Vagina (tissue), 2 donors: ENCODE measurements at regions not wholly inside any gene's neighbourhood (a gene's known extent, or its start where the extent isn't known, plus 50 kb on each side); places are given as distances from the start of the nearest gene placed in this dataset.
A peak's percentile ranks its signal among the peaks of the same experiment; 100 is the strongest.
"Not testable (repeated sequence)": the region's sequence is repeated elsewhere in the genome, so short reads cannot be mapped to it uniquely, and the experiment has no call there.

ENCODE experiments used
- DNase-seq, 2 donors: peaks; one replicate each; pipeline ENCODE4 v3.0.0-alpha.2; 2017; ENCODE audit errors: extremely low spot score in 2 of 2
- H3K27ac ChIP-seq: fragments of 200-600 bp; sonication (generic); one replicate; pipeline ENCODE4 v1.5.1; 2019
- H3K27me3 ChIP-seq: fragments of 200-600 bp; sonication (generic); one replicate; pipeline ENCODE4 v1.5.1; 2019
- H3K36me3 ChIP-seq, 2 donors: fragments of 200-600 bp; sonication (generic); one replicate each; pipeline ENCODE4 v1.5.1; 2017 to 2019
- H3K4me1 ChIP-seq: fragments of 200-600 bp; sonication (generic); one replicate; pipeline ENCODE4 v1.5.1; 2019
- H3K4me3 ChIP-seq, 2 donors: fragments of 200-600 bp; sonication (generic); 1 replicate in 1 of 2; 2 replicates in 1 of 2; pipeline ENCODE4 v1.5.1; 2016 to 2019
- H3K9me3 ChIP-seq: fragments of 200-600 bp; sonication (generic); one replicate; pipeline ENCODE4 v1.5.1; 2019
- POLR2A ChIP-seq, 2 donors: fragments of 450-650 bp; IDR thresholded peaks; one replicate each; pipeline ENCODE4 v1.6.1; 2017; ENCODE audit warnings: antibody characterized with exemption in 2 of 2, mild to moderate bottlenecking in 2 of 2, moderate library complexity in 2 of 2
- POLR2AphosphoS5 ChIP-seq, 2 donors: sonication (generic); formaldehyde crosslinking; IDR thresholded peaks; one replicate each; pipeline ENCODE4 v1.9.0; 2017; ENCODE audit warnings: antibody characterized with exemption in 2 of 2, mild to moderate bottlenecking in 2 of 2, low read depth in 1 of 2; ENCODE audit not compliant: insufficient read depth in 1 of 2
- intact Hi-C: fragments of 100-400 bp; cut with DNase I; formaldehyde crosslinking; loops from one replicate; pipeline ENCODE4 v1.15.1; 2023
- TF ChIP-seq, protein P1 (sequence below), 3 experiments: fragments of 450-650 bp in 2 of 3; fragments of 200-600 bp in 1 of 3; sonication (generic) in 1 of 3; IDR thresholded peaks; one replicate each; pipeline ENCODE4 v1.5.1; 2017 to 2019; ENCODE audit warnings: antibody characterized with exemption in 3 of 3, mild to moderate bottlenecking in 2 of 3, moderate library complexity in 2 of 3

DNA sequence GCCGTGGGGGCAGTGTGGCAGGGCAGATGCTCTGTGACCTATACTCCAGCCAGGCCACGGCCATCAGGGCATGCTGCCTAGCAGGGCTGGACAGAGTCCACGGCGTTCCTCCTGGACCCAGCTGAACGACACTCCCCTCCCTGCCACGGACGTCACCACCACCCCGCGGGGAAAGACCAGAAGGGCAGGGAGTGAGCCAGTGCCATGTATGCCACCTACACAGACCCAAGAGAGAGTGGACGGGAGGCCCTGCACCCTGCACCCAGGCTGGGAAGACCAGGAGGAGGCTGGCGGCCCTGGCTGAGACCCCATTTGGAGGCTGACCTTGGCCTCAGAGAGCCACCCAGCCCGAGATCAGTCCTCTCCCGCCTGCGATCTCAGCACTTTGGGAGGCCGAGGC is 101.9 kb downstream of the FAM53A start:
- no peak overlapping the region for H3K4me3 ChIP-seq
- no peaks in the 10 kb centered on the region for H3K27me3 ChIP-seq
- peaks cover 26% of the 10 kb centered on the region for H3K4me1 ChIP-seq
- no peak overlapping the region for H3K27ac ChIP-seq
- no peaks in the 10 kb centered on the region for H3K36me3 ChIP-seq
- no peak for DNase-seq
- intact Hi-C loops: no loop called here
- TF ChIP-seq POLR2AphosphoS5 (IDR thresholded peaks at IDR 0.05; ENCODE audit: insufficient read depth in 1 of 2, low read depth in 1 of 2) (no peak), POLR2A (IDR thresholded peaks at IDR 0.05) (no peak)
- TF ChIP-seq, protein P1, sequence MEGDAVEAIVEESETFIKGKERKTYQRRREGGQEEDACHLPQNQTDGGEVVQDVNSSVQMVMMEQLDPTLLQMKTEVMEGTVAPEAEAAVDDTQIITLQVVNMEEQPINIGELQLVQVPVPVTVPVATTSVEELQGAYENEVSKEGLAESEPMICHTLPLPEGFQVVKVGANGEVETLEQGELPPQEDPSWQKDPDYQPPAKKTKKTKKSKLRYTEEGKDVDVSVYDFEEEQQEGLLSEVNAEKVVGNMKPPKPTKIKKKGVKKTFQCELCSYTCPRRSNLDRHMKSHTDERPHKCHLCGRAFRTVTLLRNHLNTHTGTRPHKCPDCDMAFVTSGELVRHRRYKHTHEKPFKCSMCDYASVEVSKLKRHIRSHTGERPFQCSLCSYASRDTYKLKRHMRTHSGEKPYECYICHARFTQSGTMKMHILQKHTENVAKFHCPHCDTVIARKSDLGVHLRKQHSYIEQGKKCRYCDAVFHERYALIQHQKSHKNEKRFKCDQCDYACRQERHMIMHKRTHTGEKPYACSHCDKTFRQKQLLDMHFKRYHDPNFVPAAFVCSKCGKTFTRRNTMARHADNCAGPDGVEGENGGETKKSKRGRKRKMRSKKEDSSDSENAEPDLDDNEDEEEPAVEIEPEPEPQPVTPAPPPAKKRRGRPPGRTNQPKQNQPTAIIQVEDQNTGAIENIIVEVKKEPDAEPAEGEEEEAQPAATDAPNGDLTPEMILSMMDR (IDR thresholded peaks at IDR 0.05): no peak
- no peaks in the 10 kb centered on the region for H3K9me3 ChIP-seq

DNA sequence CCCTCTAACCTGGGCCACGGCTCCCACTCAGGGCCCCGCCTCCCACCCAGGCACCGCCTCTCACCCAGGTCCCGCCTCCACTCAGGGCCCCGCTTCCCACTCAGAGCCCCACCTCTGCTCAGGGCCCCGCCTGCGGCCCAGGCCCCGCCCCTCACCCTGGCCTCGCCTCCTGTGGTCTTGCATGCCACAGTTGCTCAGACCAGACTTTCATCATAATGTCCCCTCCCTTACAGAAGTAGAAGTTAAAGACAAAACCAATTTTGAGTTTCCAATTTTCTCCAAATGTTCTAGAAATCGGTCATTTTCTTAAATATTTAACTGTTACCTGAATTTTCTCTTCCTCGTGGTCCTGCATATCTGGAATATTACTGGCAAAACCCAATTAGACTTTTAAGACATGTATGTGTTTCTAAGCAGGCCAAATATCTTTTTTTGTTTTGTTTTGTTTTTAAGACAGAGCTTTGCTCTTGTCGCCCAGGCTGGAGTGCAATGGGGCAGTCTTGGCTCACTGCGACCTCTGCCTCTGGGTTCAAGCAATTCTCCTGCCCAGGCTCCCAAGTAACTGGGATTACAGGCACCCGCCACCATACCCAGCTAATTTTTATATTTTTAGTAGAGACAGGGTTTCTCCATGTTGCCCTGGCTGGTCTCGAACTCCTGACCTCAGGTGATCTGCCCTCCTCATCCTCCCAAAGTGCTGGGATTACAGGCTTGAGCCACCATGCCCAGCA is 102.8 kb downstream of the FAM53A start:
- H3K27ac ChIP-seq, H3K4me3 ChIP-seq, H3K9me3 ChIP-seq, H3K36me3 ChIP-seq, H3K27me3 ChIP-seq, intact Hi-C loops: not testable (repeated sequence)
- peaks cover 26% of the 10 kb centered on the region for H3K4me1 ChIP-seq
- peak in 1 of 2 donors; percentile 93 for DNase-seq

DNA sequence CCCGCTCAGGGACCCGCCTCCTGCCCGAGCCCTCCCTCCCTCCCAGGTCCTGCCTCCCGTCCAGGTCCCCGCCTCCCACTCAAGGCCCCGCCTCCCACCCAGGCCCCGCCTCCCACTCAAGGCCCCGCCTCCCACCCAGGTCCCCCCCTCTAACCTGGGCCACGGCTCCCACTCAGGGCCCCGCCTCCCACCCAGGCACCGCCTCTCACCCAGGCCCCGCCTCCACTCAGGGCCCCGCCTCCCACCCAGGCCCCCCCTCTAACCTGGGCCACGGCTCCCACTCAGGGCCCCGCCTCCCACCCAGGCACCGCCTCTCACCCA is 103.5 kb downstream of the FAM53A start:
- peak overlapping the region; percentile 65 for H3K27ac ChIP-seq
- H3K9me3 ChIP-seq, intact Hi-C loops, H3K27me3 ChIP-seq, DNase-seq, H3K36me3 ChIP-seq: not testable (repeated sequence)
- H3K4me1 ChIP-seq: peaks cover 26% of the 10 kb centered on the region
- peak overlapping the region in 1 of 2 donors; percentile 63 for H3K4me3 ChIP-seq

DNA sequence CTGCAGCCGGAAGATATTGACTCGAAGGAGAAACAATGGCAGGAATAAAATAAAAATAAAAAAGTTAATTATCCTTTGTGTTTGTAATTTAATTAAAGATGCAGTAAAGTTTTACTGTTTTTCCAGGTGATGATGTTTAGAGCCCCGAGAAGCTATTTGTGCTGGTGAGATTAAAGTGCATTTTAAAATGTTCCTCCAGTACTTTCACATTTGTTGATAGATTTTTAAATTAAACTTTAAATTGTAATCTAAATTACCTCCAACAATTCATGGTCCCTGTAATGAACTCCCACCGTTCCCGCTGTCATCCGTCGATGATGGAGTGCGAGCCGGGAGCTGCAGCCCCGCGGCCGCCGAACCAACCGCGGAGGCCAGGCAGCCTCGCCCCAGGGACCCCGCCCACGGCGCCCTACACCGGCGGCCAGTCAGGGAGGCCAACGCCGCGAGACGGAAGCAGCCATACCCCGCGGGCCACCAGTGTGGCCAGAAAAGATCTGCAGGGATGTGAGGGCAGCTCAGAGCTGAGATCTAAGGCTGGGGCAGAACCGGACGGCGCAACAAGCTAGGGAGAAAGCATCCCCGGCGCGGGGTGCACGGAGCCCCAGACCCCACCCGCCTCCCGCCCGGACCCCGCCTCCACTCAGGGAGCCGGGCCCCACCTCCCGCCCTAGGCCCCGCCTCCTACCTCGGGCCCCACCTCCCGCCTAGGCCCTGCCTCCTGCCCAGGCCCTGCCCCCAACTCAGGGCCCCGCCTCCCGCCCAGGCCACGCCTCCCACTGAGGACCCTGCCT is 104.0 kb downstream of the FAM53A start:
- intact Hi-C loops: no loop called here
- Histone ChIP-seq H3K4me3 (peak overlapping the region; percentile 63 to 64), H3K9me3 (no peaks in the 10 kb centered on the region), H3K36me3 (no peaks in the 10 kb centered on the region), H3K4me1 (peaks cover 26% of the 10 kb centered on the region), H3K27ac (peak overlapping the region; percentile 65), H3K27me3 (no peaks in the 10 kb centered on the region)
- TF ChIP-seq POLR2AphosphoS5 (IDR thresholded peaks at IDR 0.05; ENCODE audit: insufficient read depth in 1 of 2, low read depth in 1 of 2) (peak in 1 of 2 donors; percentile 61), POLR2A (IDR thresholded peaks at IDR 0.05) (no peak)
- TF ChIP-seq, protein P1 (IDR thresholded peaks at IDR 0.05): no peak
- peak in 1 of 2 donors; percentile 92 for DNase-seq

DNA sequence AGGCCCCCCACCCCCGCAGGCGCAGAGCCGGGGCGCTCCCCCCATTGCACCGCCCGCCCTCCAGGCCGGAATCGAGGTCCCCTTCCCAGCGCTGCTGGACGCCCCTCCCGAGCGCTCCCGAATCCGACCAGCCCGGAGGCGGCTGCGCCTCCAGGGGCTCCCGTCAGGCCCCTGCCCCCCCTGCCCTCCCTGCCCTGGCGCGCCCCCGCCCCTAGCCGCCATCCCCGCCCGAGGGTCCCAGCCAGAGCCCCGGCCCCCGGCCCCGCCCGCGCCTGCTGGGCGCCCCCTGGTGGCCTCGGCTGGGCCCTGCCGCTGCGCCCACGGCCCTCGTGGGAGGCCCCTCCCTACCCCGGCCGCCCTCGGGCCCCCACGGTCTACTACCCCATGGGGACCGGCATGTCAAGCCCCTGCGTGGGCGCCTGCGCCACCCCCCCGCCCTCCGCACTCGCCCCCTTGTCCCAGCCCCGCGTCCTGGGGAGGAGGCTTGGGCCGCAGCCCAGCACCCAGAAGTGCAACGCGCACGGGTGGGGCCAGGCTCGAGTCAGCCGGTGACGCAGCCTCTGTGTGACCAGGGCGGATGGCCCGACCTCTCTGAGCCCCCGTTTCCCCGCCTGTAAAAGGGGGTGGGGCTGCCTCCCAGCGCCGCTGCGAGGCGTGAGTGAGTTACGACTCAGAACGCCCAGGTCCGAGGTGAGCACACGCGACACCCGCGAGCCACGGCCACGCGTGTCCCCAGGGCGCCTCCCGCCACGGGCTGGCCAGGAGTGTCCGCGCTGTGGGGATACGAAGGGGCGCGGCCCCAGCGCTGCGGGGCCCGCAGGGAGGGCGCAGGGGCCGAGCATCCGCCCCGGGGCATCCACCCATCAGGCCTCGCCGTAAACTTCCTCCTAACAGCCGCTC is 104.9 kb downstream of the FAM53A start:
- peak overlapping the region; percentile 65 for H3K27ac ChIP-seq
- no peaks in the 10 kb centered on the region for H3K9me3 ChIP-seq
- peak in 1 of 2 donors; percentile 43 for TF ChIP-seq POLR2AphosphoS5 (IDR thresholded peaks at IDR 0.05; ENCODE audit: insufficient read depth in 1 of 2, low read depth in 1 of 2)
- TF ChIP-seq, protein P1 (IDR thresholded peaks at IDR 0.05): peak in 2 of 3 experiments; percentile 19 to 85
- TF ChIP-seq POLR2A (IDR thresholded peaks at IDR 0.05): peak in 1 of 2 donors; percentile 19
- H3K4me3 ChIP-seq: peak overlapping the region; percentile 63 to 64
- H3K4me1 ChIP-seq: peaks cover 26% of the 10 kb centered on the region
- intact Hi-C loops: no loop called here
- H3K27me3 ChIP-seq: no peaks in the 10 kb centered on the region
- no peaks in the 10 kb centered on the region for H3K36me3 ChIP-seq
- no peak for DNase-seq
